DND-41 (cell line): ENCODE measurements at regions not wholly inside any gene's neighbourhood (a gene's known extent, or its start where the extent isn't known, plus 50 kb on each side); places are given as distances from the start of the nearest gene placed in this dataset.

Experiments used
- ATAC-seq: fragments of 200-7000 bp; cut with Tn5 transposase; 3 replicates; pipeline ENCODE4 v1.9.1; 2021; ENCODE audit warnings: low read depth; ENCODE audit not compliant: insufficient read depth
- DNase-seq: peaks from one replicate; pipeline ENCODE4 v3.0.0-alpha.2; 2020
- H2AFZ ChIP-seq: 2 replicates; pipeline ENCODE4 v1.6.0; 2012; ENCODE audit warnings: low read depth, low read length
- H3K27ac ChIP-seq: 2 replicates; pipeline ENCODE4 v1.5.1; 2012; ENCODE audit warnings: low read length, inconsistent platforms
- H3K27me3 ChIP-seq: fragments of 200-600 bp; sonication (generic); 2 replicates; pipeline ENCODE4 v1.6.0; 2012; ENCODE audit warnings: low read length, mild to moderate bottlenecking, inconsistent platforms; ENCODE audit not compliant: insufficient read depth, poor library complexity
- H3K36me3 ChIP-seq: 2 replicates; pipeline ENCODE4 v1.5.1; 2012; ENCODE audit warnings: low read length, inconsistent platforms; ENCODE audit not compliant: insufficient read depth
- H3K4me1 ChIP-seq: 2 replicates; pipeline ENCODE4 v1.5.1; 2012; ENCODE audit warnings: mild to moderate bottlenecking, low read length; ENCODE audit not compliant: insufficient read depth
- H3K4me2 ChIP-seq: 2 replicates; pipeline ENCODE4 v1.6.0; 2012; ENCODE audit warnings: mild to moderate bottlenecking, moderate library complexity, low read length, inconsistent platforms; ENCODE audit not compliant: insufficient read depth
- H3K4me3 ChIP-seq, 2 experiments: fragments of 200-600 bp in 1 of 2; shearing (Covaris generic) in 1 of 2; 2 replicates each; pipeline ENCODE4 v1.5.1; 2012 to 2016; ENCODE audit warnings: inconsistent platforms in 2 of 2, low read length in 2 of 2, mild to moderate bottlenecking in 2 of 2, low read depth in 1 of 2, moderate library complexity in 1 of 2
- H3K79me2 ChIP-seq: 2 replicates; pipeline ENCODE4 v1.6.0; 2012; ENCODE audit warnings: low read length, inconsistent platforms; ENCODE audit not compliant: insufficient read depth
- H3K9ac ChIP-seq: 2 replicates; pipeline ENCODE4 v1.6.0; 2012; ENCODE audit warnings: low read depth, mild to moderate bottlenecking, inconsistent platforms, low read length, moderate library complexity
- H3K9me3 ChIP-seq: 2 replicates; pipeline ENCODE4 v1.5.1; 2012; ENCODE audit warnings: low read length, moderate library complexity, mild to moderate bottlenecking, inconsistent platforms; ENCODE audit not compliant: insufficient read depth, severe bottlenecking
- H4K20me1 ChIP-seq: 2 replicates; pipeline ENCODE4 v1.6.0; 2012; ENCODE audit warnings: low read length; ENCODE audit not compliant: insufficient read depth
- CTCF ChIP-seq: IDR thresholded peaks from 2 replicates; pipeline ENCODE4 v1.5.1; 2012; ENCODE audit warnings: borderline replicate concordance, low read length, moderate library complexity, mild to moderate bottlenecking; ENCODE audit not compliant: poor library complexity, severe bottlenecking; ENCODE audit errors: extremely low read depth
- EZH2 ChIP-seq: IDR thresholded peaks from 3 replicates; pipeline ENCODE4 v1.6.1; 2012; ENCODE audit warnings: borderline replicate concordance, low read depth, mild to moderate bottlenecking, moderate library complexity, low read length, inconsistent platforms; ENCODE audit not compliant: severe bottlenecking

GRCh38 chr4:162241857-162242256, 78.1 kb upstream of the FSTL5 start:
- Histone ChIP-seq H3K36me3 (no peaks in the 10 kb centered on the region), H3K79me2 (no peaks in the 10 kb centered on the region), H3K4me1 (no peaks in the 10 kb centered on the region), H3K9me3 (no peaks in the 10 kb centered on the region), H2AFZ (no peak overlapping the region), H3K4me2 (no peak overlapping the region), H4K20me1 (no peaks in the 10 kb centered on the region), H3K27ac (no peak overlapping the region), H3K9ac (no peak overlapping the region), H3K27me3 (no peaks in the 10 kb centered on the region), H3K4me3 (no peak overlapping the region)
- DNase-seq (no peak), ATAC-seq (no peak)
- TF ChIP-seq EZH2: no peak

DNA sequence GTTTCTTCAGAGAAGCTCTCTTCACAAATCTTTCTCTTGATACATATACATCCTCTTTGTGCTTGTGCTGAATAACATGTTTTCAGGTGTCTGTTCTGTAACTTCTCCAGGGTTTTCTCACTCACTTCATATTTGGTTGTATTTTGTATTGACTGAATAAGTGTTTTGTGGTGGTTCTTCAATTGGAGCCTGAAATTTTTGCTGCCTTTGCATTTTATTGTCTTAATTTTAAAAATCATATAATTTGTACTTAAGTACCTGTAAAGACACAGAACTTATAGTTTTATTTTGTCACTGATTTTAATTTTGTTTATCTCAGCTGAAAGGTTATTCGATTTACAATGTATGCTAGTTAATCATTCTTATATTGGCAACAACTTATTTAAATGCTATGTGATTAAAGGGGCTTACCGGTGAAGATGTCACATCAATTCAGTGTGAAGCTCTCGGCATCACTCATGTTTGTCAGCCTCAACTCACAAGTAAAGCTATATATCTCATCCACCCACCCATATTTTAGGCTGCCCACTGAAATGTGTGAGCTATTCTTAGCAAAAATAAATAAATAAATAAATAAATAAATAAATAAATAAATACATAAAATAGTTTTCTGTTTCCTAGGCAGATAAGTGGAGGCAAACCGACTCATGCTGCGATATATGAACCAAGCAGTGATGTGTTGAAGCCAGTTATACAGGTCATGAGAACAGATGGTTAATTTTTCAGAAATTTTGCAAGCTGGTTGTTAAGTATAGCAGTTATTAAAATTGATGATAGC, 76.4 kb upstream of the FSTL5 start:
- Histone ChIP-seq H2AFZ (no peak overlapping the region), H3K9me3 (no peaks in the 10 kb centered on the region), H3K27me3 (no peaks in the 10 kb centered on the region), H3K4me2 (no peak overlapping the region), H4K20me1 (no peaks in the 10 kb centered on the region), H3K79me2 (no peaks in the 10 kb centered on the region), H3K9ac (no peak overlapping the region), H3K4me1 (no peaks in the 10 kb centered on the region), H3K27ac (no peak overlapping the region), H3K36me3 (no peaks in the 10 kb centered on the region), H3K4me3 (no peak overlapping the region)
- DNase-seq (no peak), ATAC-seq (no peak)
- TF ChIP-seq EZH2 (no peak), CTCF (no peak)

GRCh38 chr4:162237676-162238075, 73.9 kb upstream of the FSTL5 start:
- ATAC-seq: no peak
- Histone ChIP-seq H2AFZ (no peak overlapping the region), H3K36me3 (no peaks in the 10 kb centered on the region), H3K27ac (no peak overlapping the region), H3K4me3 (no peak overlapping the region), H4K20me1 (no peaks in the 10 kb centered on the region), H3K79me2 (no peaks in the 10 kb centered on the region), H3K9me3 (no peaks in the 10 kb centered on the region), H3K9ac (no peak overlapping the region), H3K4me1 (no peaks in the 10 kb centered on the region), H3K4me2 (no peak overlapping the region), H3K27me3 (no peaks in the 10 kb centered on the region)
- no peak for TF ChIP-seq EZH2
- TF ChIP-seq CTCF: no peak
- no peak for DNase-seq

- no peak overlapping the region for H3K4me2 ChIP-seq
- H3K9me3 ChIP-seq: no peaks in the 10 kb centered on the region
- no peak overlapping the region for H3K4me3 ChIP-seq
- ATAC-seq (no peak), DNase-seq (no peak)
- no peaks in the 10 kb centered on the region for H3K36me3 ChIP-seq
- no peak overlapping the region for H3K9ac ChIP-seq
- H3K27me3 ChIP-seq: no peaks in the 10 kb centered on the region
- no peaks in the 10 kb centered on the region for H3K79me2 ChIP-seq
- no peaks in the 10 kb centered on the region for H4K20me1 ChIP-seq
- TF ChIP-seq EZH2 (no peak), CTCF (no peak)
- no peak overlapping the region for H3K27ac ChIP-seq
- H2AFZ ChIP-seq: no peak overlapping the region
- H3K4me1 ChIP-seq: no peaks in the 10 kb centered on the region
Observed at GRCh38 chr4:162234595-162234994, 70.8 kb upstream of the FSTL5 start.
